GM12892 (cell line): ENCODE measurements at regions not wholly inside any gene's neighbourhood (a gene's known extent, or its start where the extent isn't known, plus 50 kb on each side); places are given as distances from the start of the nearest gene placed in this dataset.

Experiments
- POLR2A ChIP-seq: IDR thresholded peaks from 2 replicates; pipeline ENCODE4 v1.6.1; 2011; ENCODE audit warnings: low read depth, low read length, control low read depth
- POLR2AphosphoS5 ChIP-seq: IDR thresholded peaks from 2 replicates; pipeline ENCODE4 v1.6.1; 2011; ENCODE audit warnings: low read depth, low read length, control low read depth
- TAF1 ChIP-seq: IDR thresholded peaks from 2 replicates; pipeline ENCODE4 v1.6.1; 2011; ENCODE audit warnings: low read depth, mild to moderate bottlenecking, control low read depth, low read length, borderline replicate concordance

- TF ChIP-seq POLR2A (no peak), POLR2AphosphoS5 (no peak), TAF1 (no peak)
Observed at GRCh38 chr20:11172881-11173280, 499.1 kb upstream of the JAG1 start.
